ENCODE measurements at regions not wholly inside any gene's neighbourhood (a gene's known extent, or its start where the extent isn't known, plus 50 kb on each side); places are given as distances from the start of the nearest gene placed in this dataset.

DNA sequence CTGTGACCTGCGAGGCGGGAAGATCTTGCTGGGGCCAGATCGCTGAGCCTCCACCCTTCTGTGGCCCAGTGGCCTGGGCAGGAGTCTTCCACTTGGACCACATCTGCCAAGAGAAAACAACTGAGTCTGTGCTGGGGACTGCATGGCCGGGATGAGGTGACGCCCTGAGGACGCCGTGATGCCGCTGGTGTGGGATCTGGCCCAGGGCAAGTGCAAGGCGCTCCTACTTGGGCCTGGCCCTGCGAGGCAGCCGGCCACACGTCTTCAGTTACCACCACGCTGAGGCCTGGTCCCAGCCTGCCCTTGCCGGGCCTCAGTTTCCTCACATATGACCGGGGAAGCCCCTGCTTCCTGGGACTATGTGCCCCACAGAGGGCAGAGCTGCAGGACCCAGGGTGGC is 133.4 kb downstream of the SLC25A46 start:
- no peak overlapping the region for H3K27ac Mint-ChIP-seq
- peaks cover 2% of the 10 kb centered on the region for H3K9me3 Mint-ChIP-seq
- no peaks in the 10 kb centered on the region for H3K36me3 Mint-ChIP-seq
- H3K4me3 Mint-ChIP-seq, result no peak overlapping the region
- DNase-seq (ENCODE audit: low spot score) (no peak), ATAC-seq (no peak)
- CTCF ChIA-PET, result no interaction called here
- TF ChIP-seq FOXK1 (CRISPR knock-in tag; IDR thresholded peaks at IDR 0.05) (no peak), CREM (CRISPR knock-in tag; IDR thresholded peaks at IDR 0.05) (no peak), SMAD3 (CRISPR knock-in tag; IDR thresholded peaks at IDR 0.05; ENCODE audit: borderline replicate concordance) (no peak), NR1H2 (CRISPR knock-in tag; IDR thresholded peaks at IDR 0.05) (no peak), ZNF219 (CRISPR knock-in tag; IDR thresholded peaks at IDR 0.05; ENCODE audit: borderline replicate concordance) (no peak), NFATC4 (CRISPR knock-in tag; IDR thresholded peaks at IDR 0.05) (no peak), HMGA2 (CRISPR knock-in tag; IDR thresholded peaks at IDR 0.05) (no peak)
- TF ChIP-seq, protein P1, sequence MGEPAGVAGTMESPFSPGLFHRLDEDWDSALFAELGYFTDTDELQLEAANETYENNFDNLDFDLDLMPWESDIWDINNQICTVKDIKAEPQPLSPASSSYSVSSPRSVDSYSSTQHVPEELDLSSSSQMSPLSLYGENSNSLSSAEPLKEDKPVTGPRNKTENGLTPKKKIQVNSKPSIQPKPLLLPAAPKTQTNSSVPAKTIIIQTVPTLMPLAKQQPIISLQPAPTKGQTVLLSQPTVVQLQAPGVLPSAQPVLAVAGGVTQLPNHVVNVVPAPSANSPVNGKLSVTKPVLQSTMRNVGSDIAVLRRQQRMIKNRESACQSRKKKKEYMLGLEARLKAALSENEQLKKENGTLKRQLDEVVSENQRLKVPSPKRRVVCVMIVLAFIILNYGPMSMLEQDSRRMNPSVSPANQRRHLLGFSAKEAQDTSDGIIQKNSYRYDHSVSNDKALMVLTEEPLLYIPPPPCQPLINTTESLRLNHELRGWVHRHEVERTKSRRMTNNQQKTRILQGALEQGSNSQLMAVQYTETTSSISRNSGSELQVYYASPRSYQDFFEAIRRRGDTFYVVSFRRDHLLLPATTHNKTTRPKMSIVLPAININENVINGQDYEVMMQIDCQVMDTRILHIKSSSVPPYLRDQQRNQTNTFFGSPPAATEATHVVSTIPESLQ (CRISPR knock-in tag; IDR thresholded peaks at IDR 0.05), result no peak
- TF ChIP-seq, protein P2, sequence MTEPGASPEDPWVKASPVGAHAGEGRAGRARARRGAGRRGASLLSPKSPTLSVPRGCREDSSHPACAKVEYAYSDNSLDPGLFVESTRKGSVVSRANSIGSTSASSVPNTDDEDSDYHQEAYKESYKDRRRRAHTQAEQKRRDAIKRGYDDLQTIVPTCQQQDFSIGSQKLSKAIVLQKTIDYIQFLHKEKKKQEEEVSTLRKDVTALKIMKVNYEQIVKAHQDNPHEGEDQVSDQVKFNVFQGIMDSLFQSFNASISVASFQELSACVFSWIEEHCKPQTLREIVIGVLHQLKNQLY (CRISPR knock-in tag; IDR thresholded peaks at IDR 0.05), result no peak
- TF ChIP-seq, protein P3, sequence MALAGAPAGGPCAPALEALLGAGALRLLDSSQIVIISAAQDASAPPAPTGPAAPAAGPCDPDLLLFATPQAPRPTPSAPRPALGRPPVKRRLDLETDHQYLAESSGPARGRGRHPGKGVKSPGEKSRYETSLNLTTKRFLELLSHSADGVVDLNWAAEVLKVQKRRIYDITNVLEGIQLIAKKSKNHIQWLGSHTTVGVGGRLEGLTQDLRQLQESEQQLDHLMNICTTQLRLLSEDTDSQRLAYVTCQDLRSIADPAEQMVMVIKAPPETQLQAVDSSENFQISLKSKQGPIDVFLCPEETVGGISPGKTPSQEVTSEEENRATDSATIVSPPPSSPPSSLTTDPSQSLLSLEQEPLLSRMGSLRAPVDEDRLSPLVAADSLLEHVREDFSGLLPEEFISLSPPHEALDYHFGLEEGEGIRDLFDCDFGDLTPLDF (CRISPR knock-in tag; IDR thresholded peaks at IDR 0.05), result no peak
- TF ChIP-seq, protein P4, sequence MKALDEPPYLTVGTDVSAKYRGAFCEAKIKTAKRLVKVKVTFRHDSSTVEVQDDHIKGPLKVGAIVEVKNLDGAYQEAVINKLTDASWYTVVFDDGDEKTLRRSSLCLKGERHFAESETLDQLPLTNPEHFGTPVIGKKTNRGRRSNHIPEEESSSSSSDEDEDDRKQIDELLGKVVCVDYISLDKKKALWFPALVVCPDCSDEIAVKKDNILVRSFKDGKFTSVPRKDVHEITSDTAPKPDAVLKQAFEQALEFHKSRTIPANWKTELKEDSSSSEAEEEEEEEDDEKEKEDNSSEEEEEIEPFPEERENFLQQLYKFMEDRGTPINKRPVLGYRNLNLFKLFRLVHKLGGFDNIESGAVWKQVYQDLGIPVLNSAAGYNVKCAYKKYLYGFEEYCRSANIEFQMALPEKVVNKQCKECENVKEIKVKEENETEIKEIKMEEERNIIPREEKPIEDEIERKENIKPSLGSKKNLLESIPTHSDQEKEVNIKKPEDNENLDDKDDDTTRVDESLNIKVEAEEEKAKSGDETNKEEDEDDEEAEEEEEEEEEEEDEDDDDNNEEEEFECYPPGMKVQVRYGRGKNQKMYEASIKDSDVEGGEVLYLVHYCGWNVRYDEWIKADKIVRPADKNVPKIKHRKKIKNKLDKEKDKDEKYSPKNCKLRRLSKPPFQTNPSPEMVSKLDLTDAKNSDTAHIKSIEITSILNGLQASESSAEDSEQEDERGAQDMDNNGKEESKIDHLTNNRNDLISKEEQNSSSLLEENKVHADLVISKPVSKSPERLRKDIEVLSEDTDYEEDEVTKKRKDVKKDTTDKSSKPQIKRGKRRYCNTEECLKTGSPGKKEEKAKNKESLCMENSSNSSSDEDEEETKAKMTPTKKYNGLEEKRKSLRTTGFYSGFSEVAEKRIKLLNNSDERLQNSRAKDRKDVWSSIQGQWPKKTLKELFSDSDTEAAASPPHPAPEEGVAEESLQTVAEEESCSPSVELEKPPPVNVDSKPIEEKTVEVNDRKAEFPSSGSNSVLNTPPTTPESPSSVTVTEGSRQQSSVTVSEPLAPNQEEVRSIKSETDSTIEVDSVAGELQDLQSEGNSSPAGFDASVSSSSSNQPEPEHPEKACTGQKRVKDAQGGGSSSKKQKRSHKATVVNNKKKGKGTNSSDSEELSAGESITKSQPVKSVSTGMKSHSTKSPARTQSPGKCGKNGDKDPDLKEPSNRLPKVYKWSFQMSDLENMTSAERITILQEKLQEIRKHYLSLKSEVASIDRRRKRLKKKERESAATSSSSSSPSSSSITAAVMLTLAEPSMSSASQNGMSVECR (CRISPR knock-in tag; IDR thresholded peaks at IDR 0.05; ENCODE audit: borderline replicate concordance), result no peak
- TF ChIP-seq, protein P5, sequence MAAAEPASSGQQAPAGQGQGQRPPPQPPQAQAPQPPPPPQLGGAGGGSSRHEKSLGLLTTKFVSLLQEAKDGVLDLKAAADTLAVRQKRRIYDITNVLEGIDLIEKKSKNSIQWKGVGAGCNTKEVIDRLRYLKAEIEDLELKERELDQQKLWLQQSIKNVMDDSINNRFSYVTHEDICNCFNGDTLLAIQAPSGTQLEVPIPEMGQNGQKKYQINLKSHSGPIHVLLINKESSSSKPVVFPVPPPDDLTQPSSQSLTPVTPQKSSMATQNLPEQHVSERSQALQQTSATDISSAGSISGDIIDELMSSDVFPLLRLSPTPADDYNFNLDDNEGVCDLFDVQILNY (CRISPR knock-in tag; IDR thresholded peaks at IDR 0.05), result no peak
- TF ChIP-seq, protein P6, sequence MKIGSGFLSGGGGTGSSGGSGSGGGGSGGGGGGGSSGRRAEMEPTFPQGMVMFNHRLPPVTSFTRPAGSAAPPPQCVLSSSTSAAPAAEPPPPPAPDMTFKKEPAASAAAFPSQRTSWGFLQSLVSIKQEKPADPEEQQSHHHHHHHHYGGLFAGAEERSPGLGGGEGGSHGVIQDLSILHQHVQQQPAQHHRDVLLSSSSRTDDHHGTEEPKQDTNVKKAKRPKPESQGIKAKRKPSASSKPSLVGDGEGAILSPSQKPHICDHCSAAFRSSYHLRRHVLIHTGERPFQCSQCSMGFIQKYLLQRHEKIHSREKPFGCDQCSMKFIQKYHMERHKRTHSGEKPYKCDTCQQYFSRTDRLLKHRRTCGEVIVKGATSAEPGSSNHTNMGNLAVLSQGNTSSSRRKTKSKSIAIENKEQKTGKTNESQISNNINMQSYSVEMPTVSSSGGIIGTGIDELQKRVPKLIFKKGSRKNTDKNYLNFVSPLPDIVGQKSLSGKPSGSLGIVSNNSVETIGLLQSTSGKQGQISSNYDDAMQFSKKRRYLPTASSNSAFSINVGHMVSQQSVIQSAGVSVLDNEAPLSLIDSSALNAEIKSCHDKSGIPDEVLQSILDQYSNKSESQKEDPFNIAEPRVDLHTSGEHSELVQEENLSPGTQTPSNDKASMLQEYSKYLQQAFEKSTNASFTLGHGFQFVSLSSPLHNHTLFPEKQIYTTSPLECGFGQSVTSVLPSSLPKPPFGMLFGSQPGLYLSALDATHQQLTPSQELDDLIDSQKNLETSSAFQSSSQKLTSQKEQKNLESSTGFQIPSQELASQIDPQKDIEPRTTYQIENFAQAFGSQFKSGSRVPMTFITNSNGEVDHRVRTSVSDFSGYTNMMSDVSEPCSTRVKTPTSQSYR (CRISPR knock-in tag; IDR thresholded peaks at IDR 0.05), result no peak
- TF ChIP-seq, protein P7, sequence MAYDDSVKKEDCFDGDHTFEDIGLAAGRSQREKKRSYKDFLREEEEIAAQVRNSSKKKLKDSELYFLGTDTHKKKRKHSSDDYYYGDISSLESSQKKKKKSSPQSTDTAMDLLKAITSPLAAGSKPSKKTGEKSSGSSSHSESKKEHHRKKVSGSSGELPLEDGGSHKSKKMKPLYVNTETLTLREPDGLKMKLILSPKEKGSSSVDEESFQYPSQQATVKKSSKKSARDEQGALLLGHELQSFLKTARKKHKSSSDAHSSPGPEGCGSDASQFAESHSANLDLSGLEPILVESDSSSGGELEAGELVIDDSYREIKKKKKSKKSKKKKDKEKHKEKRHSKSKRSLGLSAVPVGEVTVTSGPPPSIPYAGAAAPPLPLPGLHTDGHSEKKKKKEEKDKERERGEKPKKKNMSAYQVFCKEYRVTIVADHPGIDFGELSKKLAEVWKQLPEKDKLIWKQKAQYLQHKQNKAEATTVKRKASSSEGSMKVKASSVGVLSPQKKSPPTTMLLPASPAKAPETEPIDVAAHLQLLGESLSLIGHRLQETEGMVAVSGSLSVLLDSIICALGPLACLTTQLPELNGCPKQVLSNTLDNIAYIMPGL (CRISPR knock-in tag; IDR thresholded peaks at IDR 0.05), result no peak
- TF ChIP-seq, protein P8, sequence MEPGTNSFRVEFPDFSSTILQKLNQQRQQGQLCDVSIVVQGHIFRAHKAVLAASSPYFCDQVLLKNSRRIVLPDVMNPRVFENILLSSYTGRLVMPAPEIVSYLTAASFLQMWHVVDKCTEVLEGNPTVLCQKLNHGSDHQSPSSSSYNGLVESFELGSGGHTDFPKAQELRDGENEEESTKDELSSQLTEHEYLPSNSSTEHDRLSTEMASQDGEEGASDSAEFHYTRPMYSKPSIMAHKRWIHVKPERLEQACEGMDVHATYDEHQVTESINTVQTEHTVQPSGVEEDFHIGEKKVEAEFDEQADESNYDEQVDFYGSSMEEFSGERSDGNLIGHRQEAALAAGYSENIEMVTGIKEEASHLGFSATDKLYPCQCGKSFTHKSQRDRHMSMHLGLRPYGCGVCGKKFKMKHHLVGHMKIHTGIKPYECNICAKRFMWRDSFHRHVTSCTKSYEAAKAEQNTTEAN (CRISPR knock-in tag; IDR thresholded peaks at IDR 0.05), result no peak
- TF ChIP-seq, protein P9, sequence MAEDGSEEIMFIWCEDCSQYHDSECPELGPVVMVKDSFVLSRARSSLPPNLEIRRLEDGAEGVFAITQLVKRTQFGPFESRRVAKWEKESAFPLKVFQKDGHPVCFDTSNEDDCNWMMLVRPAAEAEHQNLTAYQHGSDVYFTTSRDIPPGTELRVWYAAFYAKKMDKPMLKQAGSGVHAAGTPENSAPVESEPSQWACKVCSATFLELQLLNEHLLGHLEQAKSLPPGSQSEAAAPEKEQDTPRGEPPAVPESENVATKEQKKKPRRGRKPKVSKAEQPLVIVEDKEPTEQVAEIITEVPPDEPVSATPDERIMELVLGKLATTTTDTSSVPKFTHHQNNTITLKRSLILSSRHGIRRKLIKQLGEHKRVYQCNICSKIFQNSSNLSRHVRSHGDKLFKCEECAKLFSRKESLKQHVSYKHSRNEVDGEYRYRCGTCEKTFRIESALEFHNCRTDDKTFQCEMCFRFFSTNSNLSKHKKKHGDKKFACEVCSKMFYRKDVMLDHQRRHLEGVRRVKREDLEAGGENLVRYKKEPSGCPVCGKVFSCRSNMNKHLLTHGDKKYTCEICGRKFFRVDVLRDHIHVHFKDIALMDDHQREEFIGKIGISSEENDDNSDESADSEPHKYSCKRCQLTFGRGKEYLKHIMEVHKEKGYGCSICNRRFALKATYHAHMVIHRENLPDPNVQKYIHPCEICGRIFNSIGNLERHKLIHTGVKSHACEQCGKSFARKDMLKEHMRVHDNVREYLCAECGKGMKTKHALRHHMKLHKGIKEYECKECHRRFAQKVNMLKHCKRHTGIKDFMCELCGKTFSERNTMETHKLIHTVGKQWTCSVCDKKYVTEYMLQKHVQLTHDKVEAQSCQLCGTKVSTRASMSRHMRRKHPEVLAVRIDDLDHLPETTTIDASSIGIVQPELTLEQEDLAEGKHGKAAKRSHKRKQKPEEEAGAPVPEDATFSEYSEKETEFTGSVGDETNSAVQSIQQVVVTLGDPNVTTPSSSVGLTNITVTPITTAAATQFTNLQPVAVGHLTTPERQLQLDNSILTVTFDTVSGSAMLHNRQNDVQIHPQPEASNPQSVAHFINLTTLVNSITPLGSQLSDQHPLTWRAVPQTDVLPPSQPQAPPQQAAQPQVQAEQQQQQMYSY (CRISPR knock-in tag; IDR thresholded peaks at IDR 0.05), result no peak
- POLR2A ChIA-PET, result no interaction called here
- H3K27me3 Mint-ChIP-seq (ENCODE audit: low read depth), result no peaks in the 10 kb centered on the region; the same call in 1 of the 2 replicates
- H3K4me1 Mint-ChIP-seq, result peaks cover 4% of the 10 kb centered on the region; the same call in 1 of the 2 replicates
